Hematopoietic multipotent progenitor cell treated with erythropoietin and hydrocortisone succinate and interleukin-3 and kit ligand, for 6 days (in vitro differentiated cells): ENCODE measurements at regions not wholly inside any gene's neighbourhood (a gene's known extent, or its start where the extent isn't known, plus 50 kb on each side); places are given as distances from the start of the nearest gene placed in this dataset.

Experiments
- DNase-seq: peaks from one replicate; pipeline ENCODE4 v3.0.0-alpha.2; 2015

- no peak for DNase-seq
Observed at GRCh38 chr1:57784356-57784755, 360.5 kb upstream of the DAB1 start.

GRCh38 chr1:57782357-57782756 lies 358.5 kb upstream of the DAB1 start:
- no peak for DNase-seq

GRCh38 chr1:57772580-57773195 lies 348.8 kb upstream of the DAB1 start:
- no peak for DNase-seq

- peak; percentile 21 for DNase-seq
Observed at GRCh38 chr1:57770772-57771171, 346.9 kb upstream of the DAB1 start.

- DNase-seq, result no peak
Observed at GRCh38 chr1:57770236-57770635, 346.4 kb upstream of the DAB1 start.

GRCh38 chr1:57761628-57762027 lies 337.8 kb upstream of the DAB1 start:
- no peak for DNase-seq

GRCh38 chr1:57752843-57753242 lies 329.0 kb upstream of the DAB1 start:
- no peak for DNase-seq

- DNase-seq, result no peak
Observed at GRCh38 chr1:57748719-57749118, 324.9 kb upstream of the DAB1 start.

GRCh38 chr1:57747818-57748217 lies 324.0 kb upstream of the DAB1 start:
- DNase-seq, result no peak

- DNase-seq, result no peak
Observed at GRCh38 chr1:57741521-57741920, 317.7 kb upstream of the DAB1 start.

GRCh38 chr1:57736940-57737339 lies 313.1 kb upstream of the DAB1 start:
- no peak for DNase-seq

- DNase-seq, result no peak
Observed at GRCh38 chr1:57729181-57729580, 305.3 kb upstream of the DAB1 start.

GRCh38 chr1:57727121-57727520 lies 303.3 kb upstream of the DAB1 start:
- DNase-seq, result no peak

- DNase-seq, result no peak
Observed at GRCh38 chr1:57725318-57725717, 301.5 kb upstream of the DAB1 start.

- no peak for DNase-seq
Observed at GRCh38 chr1:57724535-57724934, 300.7 kb upstream of the DAB1 start.

- no peak for DNase-seq
Observed at GRCh38 chr1:57722285-57722978, 298.6 kb upstream of the DAB1 start.

GRCh38 chr1:57721001-57721400 lies 297.1 kb upstream of the DAB1 start:
- DNase-seq, result no peak

GRCh38 chr1:57719274-57719673 lies 295.4 kb upstream of the DAB1 start:
- DNase-seq, result peak; percentile 1

GRCh38 chr1:57713501-57713900 lies 289.6 kb upstream of the DAB1 start:
- no peak for DNase-seq

- DNase-seq, result no peak
Observed at GRCh38 chr1:57712846-57713245, 289.0 kb upstream of the DAB1 start.

GRCh38 chr1:57711326-57711725 lies 287.5 kb upstream of the DAB1 start:
- no peak for DNase-seq

- DNase-seq, result no peak
Observed at GRCh38 chr1:57707631-57708030, 283.8 kb upstream of the DAB1 start.

GRCh38 chr1:57704811-57705210 lies 281.0 kb upstream of the DAB1 start:
- no peak for DNase-seq

GRCh38 chr1:57704231-57704630 lies 280.4 kb upstream of the DAB1 start:
- DNase-seq, result no peak

- no peak for DNase-seq
Observed at GRCh38 chr1:57696904-57697303, 273.0 kb upstream of the DAB1 start.
